Stimulated activated CD4-positive, alpha-beta T cell treated with anti-CD3 and anti-CD28 coated beads, Interleukin-4, amount 100 ng/mL, for 4 hours (primary cell): ENCODE measurements at regions not wholly inside any gene's neighbourhood (a gene's known extent, or its start where the extent isn't known, plus 50 kb on each side); places are given as distances from the start of the nearest gene placed in this dataset.
"Not testable (repeated sequence)": the region's sequence is repeated elsewhere in the genome, so short reads cannot be mapped to it uniquely, and the experiment has no call there.

Source experiments
- DNase-seq, 2 experiments: peaks; one replicate each; pipeline ENCODE4 v3.0.0-alpha.2; 2020

GRCh38 chr13:33676045-33676989, 141.6 kb upstream of the RFC3 start:
- DNase-seq, result peak in 1 of 2 experiments; percentile 6

- no peak for DNase-seq
Measured at GRCh38 chr13:33677215-33677614, 140.7 kb upstream of the RFC3 start.

GRCh38 chr13:33678084-33678483, 139.9 kb upstream of the RFC3 start:
- DNase-seq, result no peak

GRCh38 chr13:33678906-33679657, 138.9 kb upstream of the RFC3 start:
- peak; percentile 58 to 79 for DNase-seq

- DNase-seq, result no peak
Measured at GRCh38 chr13:33679658-33680012, 138.3 kb upstream of the RFC3 start.

- no peak for DNase-seq
Measured at GRCh38 chr13:33682020-33682564, 135.9 kb upstream of the RFC3 start.

GRCh38 chr13:33682646-33683045, 135.3 kb upstream of the RFC3 start:
- not testable (repeated sequence) for DNase-seq

GRCh38 chr13:33683376-33683775, 134.6 kb upstream of the RFC3 start:
- no peak for DNase-seq

GRCh38 chr13:33684874-33685273, 133.1 kb upstream of the RFC3 start:
- no peak for DNase-seq

- DNase-seq, result no peak
Measured at GRCh38 chr13:33686772-33687480, 131.0 kb upstream of the RFC3 start.

GRCh38 chr13:33690354-33690753, 127.6 kb upstream of the RFC3 start:
- DNase-seq, result no peak

- no peak for DNase-seq
Measured at GRCh38 chr13:33691980-33692379, 126.0 kb upstream of the RFC3 start.

- no peak for DNase-seq
Measured at GRCh38 chr13:33692531-33692930, 125.4 kb upstream of the RFC3 start.

- DNase-seq, result no peak
Measured at GRCh38 chr13:33694546-33694945, 123.4 kb upstream of the RFC3 start.

- no peak for DNase-seq
Measured at GRCh38 chr13:33696530-33696929, 121.4 kb upstream of the RFC3 start.

- DNase-seq, result no peak
Measured at GRCh38 chr13:33697926-33698325, 120.0 kb upstream of the RFC3 start.

GRCh38 chr13:33707449-33707848, 110.5 kb upstream of the RFC3 start:
- DNase-seq, result no peak

GRCh38 chr13:33710924-33711323, 107.0 kb upstream of the RFC3 start:
- DNase-seq, result no peak

- DNase-seq, result no peak
Measured at GRCh38 chr13:33711436-33711835, 106.5 kb upstream of the RFC3 start.

GRCh38 chr13:33717775-33718174, 100.2 kb upstream of the RFC3 start:
- no peak for DNase-seq

- DNase-seq, result no peak
Measured at GRCh38 chr13:33721724-33722123, 96.2 kb upstream of the RFC3 start.

- DNase-seq, result no peak
Measured at GRCh38 chr13:33722216-33722915, 95.6 kb upstream of the RFC3 start.
